ENCODE measurements at regions not wholly inside any gene's neighbourhood (a gene's known extent, or its start where the extent isn't known, plus 50 kb on each side); places are given as distances from the start of the nearest gene placed in this dataset.
"Not testable (repeated sequence)": the region's sequence is repeated elsewhere in the genome, so short reads cannot be mapped to it uniquely, and the experiment has no call there.

DNA sequence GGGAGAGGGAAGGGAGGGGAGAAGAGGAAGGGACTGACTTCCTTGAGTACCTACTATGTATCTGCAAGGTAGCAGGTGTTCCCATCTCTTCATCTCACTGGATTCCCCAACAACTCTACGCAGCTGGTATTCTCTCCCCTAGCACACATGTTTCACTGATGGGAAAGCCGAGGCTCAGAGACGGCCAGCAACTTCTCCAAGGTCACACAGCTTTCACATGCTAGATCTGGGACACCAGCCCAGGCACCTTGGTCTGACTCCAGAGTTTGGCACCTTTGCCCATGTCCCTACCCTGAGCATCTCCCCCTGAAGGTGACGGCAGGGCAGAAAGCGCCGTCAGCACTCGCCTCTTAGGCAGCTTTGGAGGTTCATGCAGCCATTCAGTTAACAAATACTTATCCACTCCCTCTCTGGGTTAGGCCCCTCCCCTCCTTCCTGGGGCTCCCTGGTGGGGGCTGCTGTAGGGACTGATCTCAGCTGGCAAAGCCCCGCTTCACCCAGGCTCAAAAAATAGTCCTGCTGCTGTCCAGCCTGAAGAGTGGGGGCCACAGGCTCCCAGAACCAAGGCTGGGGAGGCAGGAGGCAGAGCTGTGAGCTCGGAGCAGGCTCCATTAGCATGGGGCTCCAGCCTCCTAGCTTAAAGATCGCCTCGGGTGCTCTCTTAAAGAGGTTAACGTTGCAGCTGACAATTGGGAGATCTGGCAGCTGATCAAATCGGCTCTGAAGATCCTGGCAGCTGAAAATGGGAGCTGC, 79.4 kb downstream of the IGLL1 start:
- no peak for DNase-seq (ENCODE audit: low read depth, low spot score)

DNA sequence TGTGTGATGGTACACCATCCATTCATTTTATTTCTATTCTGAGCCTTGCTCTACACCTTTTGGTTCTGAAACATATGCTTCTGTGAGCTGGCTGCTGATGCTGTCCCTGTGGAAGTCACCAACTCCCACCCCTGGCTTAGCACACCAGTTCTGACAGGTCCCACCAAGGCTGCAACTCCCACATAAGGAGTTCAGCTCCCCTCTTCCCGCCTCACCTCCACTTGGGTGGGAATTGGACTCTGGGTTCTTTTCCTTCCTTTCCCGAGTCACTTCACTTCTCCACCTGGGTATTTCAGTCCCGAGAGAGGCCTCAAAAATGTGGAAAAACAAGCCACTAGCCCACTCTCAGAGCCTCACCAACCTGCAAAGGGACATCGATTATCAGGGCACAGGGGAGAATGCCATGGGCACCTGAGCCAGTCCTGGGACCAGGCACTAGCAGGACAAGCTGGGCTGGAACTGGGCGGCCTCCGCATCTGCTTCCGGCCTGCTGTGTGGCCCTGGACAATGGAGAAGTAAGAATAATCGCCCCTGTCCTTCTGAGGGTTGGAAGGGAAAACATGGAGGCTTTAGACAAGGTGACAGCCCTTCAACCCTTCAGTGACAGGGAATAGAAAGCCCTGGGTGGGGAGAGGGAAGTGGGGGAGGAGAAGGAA, 80.1 kb downstream of the IGLL1 start:
- DNase-seq (ENCODE audit: low read depth, low spot score) = no peak

DNA sequence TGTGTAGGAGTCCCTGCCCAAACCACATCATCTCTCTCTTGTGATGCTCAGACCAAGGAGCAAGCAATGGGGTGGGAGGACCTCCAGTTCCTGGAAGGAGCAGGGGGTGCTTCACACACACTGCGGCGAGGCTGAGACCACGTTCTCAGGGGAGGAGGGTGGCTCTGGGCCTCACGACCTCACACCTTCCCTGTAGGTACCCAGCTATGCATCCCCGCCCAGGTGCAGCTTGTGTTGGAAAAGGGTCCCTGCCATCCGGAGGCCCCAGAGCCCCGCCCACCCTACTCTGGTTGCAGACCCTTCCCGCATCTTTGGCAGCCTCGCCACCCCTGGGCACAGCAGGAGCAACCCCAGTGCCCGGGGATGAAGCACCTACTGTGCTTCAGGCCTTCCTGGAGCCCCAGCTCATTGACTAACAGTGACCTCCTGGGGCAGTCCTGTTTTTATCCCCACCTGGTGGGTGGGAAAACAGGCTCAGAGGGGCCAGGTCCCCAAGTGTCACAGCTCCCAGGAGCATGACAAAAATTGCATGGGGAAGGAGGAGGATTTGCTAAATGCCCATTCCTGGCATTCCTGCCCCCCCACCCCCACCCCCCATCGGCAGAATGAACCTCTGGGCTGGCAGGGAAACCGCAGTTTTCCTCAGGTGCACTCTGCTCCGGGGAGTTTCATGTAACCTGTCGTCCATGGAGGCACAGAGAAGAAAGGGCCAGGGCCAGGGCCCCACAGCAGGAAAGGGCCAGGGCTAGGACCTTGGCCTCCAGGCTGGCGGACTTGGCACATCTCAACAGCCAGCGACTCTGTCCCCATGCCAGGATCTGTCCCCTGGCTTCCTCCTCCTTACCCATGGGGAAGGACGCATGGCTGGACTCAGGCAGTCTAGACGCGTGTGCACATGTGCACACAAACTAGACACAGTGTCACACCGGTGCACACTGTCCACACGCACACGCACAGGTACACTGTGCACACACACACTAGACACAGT, 81.0 kb downstream of the IGLL1 start:
- no peak for DNase-seq (ENCODE audit: low read depth, low spot score)

DNA sequence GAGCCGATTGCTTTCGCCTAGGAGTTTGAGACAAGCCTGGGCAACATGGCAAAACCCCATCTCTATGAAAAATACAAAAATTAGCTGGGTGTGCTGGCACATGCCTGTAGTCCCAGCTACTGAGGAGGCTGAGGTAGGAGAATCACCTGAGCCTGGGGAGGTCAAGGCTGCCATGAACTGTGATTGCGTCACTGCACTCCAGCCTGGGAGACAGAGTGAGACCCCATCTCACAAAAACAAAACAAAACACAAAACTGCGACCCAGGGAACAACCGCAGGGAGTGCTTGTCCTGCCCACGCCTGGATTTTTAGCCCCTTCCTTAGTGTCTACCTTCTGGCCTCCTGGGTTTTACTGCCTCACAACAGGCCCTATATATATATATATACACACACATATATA, 82.2 kb downstream of the IGLL1 start:
- not testable (repeated sequence) for DNase-seq (ENCODE audit: low read depth, low spot score)

DNA sequence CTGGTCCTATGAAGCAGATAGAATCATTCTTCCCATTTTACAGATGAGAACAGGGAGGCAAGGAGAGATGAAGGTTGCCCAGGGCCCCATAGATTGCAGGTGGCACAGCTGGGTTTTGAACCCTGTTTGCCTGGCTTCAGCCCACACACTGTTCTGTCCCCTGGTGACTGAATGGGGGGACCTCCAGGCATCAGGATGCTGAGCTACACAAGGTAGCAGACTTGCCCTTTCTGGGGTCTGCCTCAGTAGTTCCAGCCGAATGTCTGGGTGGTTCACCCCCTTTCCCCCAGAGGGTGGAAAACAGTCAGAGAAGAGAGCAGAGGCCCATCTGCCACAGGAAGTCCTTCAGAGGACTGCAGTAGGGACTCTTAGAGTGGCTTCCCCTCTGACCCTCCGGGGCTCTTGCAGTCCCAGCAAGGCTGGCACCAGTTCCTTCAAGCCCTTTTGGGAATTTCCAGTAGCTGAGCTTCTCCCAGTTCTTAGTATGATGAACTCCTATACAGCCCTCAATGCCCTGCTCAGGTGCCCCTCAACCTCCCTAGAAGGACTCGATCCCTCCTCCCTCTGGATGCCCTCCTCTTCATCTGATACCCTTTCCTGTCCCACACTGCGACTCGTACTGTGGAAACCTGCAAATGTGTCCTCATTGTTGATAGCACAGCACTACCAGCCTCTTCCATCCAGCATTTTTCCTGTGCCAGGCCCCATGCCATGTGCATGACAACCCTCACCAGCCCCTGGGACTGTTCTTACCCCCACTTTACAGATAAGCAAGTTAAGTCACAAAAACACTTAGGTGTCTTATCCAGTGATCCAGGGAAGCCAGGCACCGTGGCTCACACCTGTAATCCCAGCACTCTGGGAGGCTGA, 82.8 kb downstream of the IGLL1 start:
- DNase-seq (ENCODE audit: low read depth, low spot score) = no peak

DNA sequence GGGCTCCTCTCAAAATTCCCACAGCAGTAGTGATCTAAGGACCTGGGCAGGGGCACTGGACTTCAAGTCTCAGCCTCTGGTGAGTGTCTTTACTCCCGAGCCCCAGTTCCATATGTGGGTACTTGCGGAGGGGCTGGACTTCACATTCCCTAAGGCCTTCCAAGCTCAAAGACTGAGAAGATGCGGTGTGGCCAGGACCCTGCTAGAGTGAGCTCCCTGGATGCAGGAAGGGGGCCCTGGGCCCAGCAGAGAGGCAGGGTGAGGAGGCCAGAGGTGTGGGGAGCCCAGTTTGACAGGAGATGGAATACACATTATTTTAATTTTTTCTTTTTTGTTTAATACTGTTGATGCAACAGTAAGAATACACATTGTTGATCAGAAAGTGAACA, 83.7 kb downstream of the IGLL1 start:
- no peak for DNase-seq (ENCODE audit: low read depth, low spot score)

DNA sequence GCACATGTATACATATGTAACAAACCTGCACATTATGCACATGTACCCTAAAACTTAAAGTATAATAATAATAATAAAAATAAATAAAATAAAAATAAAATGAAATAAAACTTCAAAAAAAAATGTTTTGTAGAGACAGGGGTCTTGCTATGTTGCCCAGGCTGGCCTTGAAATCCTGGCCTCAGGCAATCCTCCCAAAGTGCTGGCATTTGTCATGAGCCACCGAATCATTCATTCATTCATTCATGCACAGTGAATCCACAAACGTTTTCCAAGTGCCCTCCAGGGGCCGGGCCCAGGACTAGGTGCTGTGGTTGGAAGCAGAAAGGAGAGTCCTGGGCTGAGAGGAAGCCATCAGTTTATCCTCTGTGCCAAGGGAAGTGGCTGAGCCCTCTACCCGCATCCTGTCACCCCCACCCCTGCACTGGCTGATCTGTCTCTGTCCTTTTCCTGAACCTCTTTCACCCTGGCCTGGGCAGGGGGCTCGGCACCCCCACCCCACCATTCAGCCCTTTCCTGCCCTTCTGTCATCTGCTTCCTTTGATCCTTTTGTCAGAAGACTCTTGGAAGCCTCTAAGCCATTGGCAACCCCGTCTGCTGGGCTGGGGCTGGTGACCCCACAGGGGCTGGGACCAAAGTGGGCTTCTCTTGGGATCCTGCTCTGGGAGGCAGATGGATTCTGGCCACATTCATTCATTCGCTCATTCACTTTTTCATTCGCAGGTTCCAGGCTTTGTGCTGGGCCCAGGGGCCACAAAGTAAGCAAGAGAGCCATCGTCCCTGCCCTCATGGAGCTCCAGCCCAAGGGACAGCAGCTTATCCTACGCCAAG, 84.3 kb downstream of the IGLL1 start:
- no peak for DNase-seq (ENCODE audit: low read depth, low spot score)

DNA sequence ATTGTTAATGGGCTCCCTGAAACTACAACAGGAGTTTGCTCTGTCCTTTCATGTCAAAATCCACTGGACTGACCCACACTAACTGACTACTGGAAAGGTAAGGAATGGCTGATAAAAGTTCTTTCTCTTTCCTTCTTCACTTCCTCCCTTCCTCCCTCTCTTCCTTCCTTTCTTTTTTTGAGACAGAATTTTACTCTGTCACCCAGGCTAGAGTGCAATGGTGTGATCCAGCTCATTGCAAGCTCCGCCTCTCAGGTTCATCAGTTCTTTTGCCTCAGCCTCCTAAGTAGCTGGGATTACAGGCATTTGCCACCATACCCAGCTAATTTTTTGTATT, 85.2 kb downstream of the IGLL1 start:
- DNase-seq (ENCODE audit: low read depth, low spot score) = no peak

DNA sequence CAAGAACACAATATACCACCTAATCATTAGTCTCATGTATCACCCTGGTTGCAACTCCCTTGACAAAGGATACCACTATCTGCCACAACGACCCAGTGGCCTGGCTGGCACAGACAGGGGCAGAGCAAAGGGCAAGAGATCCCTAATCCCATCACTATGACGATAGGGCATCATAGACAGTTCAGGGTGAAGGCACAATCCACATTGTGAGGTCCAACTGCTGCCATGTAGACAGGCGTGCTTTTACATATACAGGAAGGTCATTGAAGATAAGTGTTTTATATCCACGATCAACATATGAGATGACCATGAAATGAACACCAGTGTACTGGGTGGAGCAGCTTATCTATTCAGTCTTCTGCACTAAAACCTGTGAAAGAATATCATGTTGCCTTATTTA, 94.6 kb downstream of the IGLL1 start:
- no peak for DNase-seq (ENCODE audit: low read depth, low spot score)

DNA sequence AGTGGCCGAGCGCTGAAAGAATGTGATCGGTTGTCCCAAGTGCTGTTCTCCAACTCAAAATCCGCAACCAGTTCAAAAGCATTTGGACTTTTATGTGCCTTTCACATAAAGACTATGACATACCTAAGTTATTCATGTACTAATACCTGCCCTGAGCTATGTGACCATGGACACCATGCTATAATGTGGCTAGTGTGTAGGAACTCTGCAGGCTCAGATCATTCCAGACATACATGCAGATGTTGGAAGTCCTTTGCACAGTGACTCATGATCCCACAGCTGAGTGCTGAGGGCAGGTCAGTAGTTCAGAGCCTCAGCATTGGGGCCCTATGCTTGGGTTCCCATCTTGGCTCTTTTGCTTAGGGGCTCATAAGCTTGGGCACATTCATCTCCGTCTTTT, 95.4 kb downstream of the IGLL1 start:
- no peak for DNase-seq (ENCODE audit: low read depth, low spot score)

DNA sequence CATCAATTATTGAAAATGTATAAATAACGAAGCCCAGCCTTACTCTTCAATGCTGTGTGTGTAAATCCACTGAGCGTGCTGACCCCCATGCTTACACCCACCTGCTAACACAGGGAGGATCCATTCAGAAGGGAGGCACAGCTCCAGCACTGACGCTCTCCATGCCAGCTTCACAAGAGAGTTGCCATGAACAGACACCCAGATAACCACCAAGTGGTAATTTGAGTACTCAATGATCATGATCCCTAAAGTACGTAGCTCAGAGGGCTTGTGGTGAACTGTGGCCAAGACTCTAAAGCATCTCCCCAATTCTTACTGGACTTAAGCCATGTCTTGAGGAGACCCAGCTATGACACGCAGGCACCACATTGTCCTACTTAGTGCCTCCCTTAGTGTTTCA, 98.7 kb downstream of the IGLL1 start:
- no peak for DNase-seq (ENCODE audit: low read depth, low spot score)

DNA sequence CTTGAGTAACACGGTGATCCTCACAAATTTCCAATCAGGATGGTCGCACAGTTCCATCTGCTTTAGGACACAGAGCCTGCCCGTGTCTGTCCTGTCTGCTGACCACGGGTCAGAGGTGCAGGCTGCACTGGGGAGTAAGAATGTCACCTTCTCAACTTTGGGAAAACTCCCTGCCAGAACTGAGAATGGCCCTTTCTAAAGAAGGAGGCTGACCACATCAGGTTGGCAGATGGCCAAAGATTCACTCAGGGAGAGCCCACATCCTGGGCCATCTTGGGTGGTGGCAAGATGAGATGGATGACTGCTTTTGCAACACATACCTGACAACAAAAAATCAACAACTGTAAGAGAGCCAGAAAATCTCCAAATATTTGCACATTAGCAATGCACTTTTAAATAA, 101.9 kb downstream of the IGLL1 start:
- DNase-seq (ENCODE audit: low read depth, low spot score) = no peak

DNA sequence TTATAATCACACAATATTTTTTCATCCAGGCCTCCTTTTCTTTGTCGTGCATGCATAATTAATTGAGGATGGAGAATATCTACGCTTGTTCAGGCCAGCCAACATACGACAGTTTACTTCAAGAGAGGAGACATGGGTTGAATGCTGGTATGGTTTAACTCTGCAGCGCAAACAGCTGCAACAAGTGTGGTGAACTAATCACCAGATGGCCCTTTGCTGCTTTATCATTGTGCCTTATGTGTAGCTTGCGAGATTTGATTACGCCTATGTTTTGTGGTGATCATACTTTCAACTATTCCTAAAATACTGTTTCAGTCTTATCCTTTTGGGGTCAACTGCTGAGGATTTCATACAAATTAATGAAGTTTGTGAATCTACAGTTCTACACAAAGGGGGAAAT, 105.6 kb downstream of the IGLL1 start:
- DNase-seq (ENCODE audit: low read depth, low spot score) = not testable (repeated sequence)

DNA sequence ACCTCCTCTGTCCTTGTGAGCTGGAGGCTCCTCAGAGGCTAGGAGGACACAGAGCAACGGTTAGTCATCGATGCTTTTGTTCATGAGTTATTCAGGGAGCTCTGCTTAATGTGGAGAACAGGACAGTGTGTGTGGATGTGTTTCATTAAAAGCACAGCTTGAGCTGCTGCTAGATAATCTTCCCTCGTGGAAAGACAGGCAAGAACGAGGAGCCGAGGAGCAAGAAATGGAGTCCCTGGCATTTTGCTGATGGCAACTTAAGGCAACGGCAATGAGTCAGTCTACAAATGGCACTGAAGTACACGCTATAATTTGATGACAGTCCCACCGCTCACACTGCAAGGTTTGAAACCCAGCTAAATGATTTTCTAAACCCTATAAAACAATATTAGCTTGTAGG, 106.2 kb downstream of the IGLL1 start:
- DNase-seq (ENCODE audit: low read depth, low spot score) = no peak

DNA sequence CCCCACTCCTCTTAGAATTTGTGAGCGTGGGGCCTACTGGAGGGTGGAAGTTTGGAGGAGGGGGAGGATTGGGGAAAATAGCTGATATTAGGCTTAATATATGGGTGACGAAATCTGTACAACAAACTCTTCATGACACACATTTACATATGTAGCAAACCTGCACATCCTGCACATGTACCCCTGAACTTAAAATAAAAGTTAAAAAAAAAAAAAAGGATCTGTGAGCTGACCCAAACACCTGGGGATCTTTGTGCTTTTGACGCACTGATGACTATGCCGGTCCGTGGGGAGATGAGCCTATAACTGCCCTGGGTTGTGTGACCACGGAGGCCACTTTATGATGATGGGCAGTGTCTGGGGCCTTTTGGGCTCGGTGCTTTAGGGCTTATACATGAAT, 107.7 kb downstream of the IGLL1 start:
- DNase-seq (ENCODE audit: low read depth, low spot score) = not testable (repeated sequence)

DNA sequence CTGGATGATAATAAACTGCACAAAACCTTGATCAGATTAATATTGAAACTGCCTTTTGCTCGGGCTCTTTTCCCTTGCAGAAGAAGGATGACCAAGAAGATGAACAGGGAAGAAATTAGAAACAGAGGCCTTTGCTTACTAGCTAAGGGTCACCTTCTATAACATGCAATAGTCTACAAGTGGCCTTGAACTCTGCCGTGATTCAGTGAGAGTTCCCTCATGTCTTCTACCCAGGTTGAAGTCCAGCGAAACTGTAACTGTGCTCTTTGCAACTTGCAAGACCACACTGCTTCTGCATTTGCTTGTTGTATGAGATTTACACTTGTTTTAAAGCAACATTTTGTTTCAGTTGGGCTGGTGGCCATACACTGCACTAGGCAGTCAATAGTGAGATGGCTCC, 108.4 kb downstream of the IGLL1 start:
- DNase-seq (ENCODE audit: low read depth, low spot score) = no peak

DNA sequence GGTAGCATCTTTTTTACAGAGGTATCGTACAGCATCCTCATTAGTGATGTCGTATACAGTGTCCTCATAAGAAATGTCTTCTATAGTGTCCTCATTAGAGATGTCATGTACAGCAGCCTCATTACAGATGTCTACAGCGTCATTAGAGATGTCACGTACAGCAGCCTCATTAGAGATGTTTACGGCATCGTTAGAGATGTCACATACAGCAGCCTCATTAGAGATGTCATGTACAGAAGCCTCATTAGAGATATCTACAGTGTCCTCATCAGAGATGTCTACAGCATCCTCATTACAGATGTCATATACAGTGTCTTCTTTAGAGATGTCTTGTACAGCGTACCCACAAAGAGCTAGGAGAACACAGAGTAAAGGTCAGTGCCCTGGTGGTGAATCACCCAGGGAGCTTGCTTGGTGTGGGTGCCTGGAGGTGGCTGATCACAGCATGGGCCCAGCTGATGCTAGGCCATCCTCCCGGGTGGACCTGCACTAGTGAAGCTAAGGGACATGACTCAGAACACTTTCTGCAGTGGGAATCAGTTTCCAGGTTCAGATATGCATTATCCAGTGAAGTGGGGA, 109.2 kb downstream of the IGLL1 start:
- no peak for DNase-seq (ENCODE audit: low read depth, low spot score)

DNA sequence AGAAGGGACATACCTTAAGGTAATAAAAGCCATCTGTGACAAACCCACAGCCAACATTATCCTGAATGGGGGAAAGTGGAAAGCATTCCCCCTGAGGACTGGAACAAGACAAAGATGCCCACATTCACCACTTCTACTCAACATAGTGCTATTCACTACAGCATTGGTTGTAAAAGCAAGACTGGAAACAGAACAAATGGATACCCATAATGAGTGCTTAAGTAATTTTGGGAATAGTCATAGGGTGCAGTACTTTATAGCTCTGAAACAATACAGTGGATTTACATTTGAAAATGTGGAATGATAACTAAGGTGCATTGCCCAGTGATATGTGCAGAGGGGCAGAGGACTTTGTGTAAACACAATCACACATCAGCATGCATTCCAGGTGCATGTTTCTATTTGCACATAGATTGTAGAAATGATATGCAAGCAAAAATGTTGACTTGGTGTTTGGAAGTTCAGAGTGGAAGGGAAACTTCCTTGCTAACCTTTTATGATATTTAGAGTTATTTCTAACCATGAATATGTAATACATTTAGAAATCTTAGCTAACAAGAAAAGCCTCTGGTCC, 112.3 kb downstream of the IGLL1 start:
- no peak for DNase-seq (ENCODE audit: low read depth, low spot score)

DNA sequence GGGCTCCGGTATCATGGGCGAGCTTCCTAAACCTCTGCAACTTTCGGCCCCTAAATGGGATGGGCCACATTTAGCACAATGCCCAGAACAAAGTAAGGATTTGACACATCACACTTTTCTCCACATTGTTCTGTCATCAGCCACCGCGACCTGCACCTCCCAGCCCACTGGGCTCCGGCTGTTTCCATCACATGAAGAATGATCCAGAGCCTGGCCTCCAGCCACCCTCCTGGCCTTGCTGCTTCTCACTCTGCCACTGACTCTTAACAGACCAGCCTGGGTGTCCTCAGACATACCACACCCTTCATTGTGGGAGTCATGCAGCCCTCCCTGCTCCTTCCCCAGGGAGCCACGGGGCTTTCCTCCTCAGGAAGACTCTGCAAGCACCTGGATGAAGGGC, 113.7 kb downstream of the IGLL1 start:
- no peak for DNase-seq (ENCODE audit: low read depth, low spot score)

DNA sequence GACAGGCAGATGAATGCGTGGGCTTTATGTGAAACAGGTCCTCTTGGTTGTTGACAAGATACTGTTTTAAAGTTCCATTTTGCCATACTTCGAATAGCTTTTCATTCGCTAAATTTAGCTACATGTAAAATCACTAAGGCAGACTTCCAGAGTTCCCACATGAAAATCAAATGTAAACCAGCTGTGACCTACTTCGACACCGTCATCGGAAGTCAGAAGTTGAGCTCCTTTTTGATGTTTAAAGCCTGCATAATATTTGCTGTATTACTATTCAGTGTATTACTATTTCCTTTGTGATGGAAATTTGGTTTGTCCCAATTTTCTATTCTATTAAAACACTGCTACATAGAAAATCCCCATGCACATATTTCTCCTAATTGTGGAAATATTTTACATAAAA, 115.3 kb downstream of the IGLL1 start:
- DNase-seq (ENCODE audit: low read depth, low spot score) = not testable (repeated sequence)

Measured in brain pericyte (primary cell).